Testis (tissue), 2 donors: ENCODE measurements at regions not wholly inside any gene's neighbourhood (a gene's known extent, or its start where the extent isn't known, plus 50 kb on each side); places are given as distances from the start of the nearest gene placed in this dataset.

ENCODE experiments used
- DNase-seq: peaks from one replicate; pipeline ENCODE4 v3.0.0-alpha.2; 2019
- H3K27ac ChIP-seq, 2 donors: fragments of 200-600 bp; sonication (generic); one replicate each; pipeline ENCODE4 v1.5.1; 2019
- H3K27me3 ChIP-seq: fragments of 200-600 bp; sonication (generic); one replicate; pipeline ENCODE4 v1.5.1; 2019
- H3K36me3 ChIP-seq: fragments of 200-600 bp; sonication (generic); one replicate; pipeline ENCODE4 v1.5.1; 2017; ENCODE audit warnings: low read depth; ENCODE audit errors: missing control alignments
- H3K4me1 ChIP-seq: fragments of 200-600 bp; sonication (generic); one replicate; pipeline ENCODE4 v1.5.1; 2019
- H3K4me3 ChIP-seq, 2 donors: fragments of 200-600 bp; sonication (generic); one replicate each; pipeline ENCODE4 v1.5.1; 2017 to 2019
- H3K9me3 ChIP-seq: fragments of 200-600 bp; sonication (generic); one replicate; pipeline ENCODE4 v1.5.1; 2017
- CTCF ChIP-seq, 3 experiments: fragments of 450-650 bp in 2 of 3; fragments of 200-600 bp in 1 of 3; sonication (generic) in 1 of 3; IDR thresholded peaks; one replicate each; pipeline ENCODE4 v1.5.1; 2016 to 2019; ENCODE audit warnings: antibody characterized with exemption in 3 of 3, mild to moderate bottlenecking in 2 of 3, moderate library complexity in 1 of 3
- POLR2A ChIP-seq: fragments of 450-650 bp; IDR thresholded peaks from one replicate; pipeline ENCODE4 v1.6.1; 2017; ENCODE audit warnings: antibody characterized with exemption, mild to moderate bottlenecking, moderate library complexity
- WGBS, 2 donors: methylation state at CpG; one replicate each; pipeline ENCODE4 v1.1.5; 2018; 5-methylcytosine and 5-hydroxymethylcytosine counted together
- intact Hi-C: fragments of 100-400 bp; cut with DNase I; formaldehyde crosslinking; loops from one replicate; pipeline ENCODE4 v1.15.1; 2023; ENCODE audit warnings: low total_unique reads

- Histone ChIP-seq H3K27me3 (no peaks in the 10 kb centered on the region), H3K27ac (no peak overlapping the region), H3K36me3 (no peaks in the 10 kb centered on the region), H3K9me3 (no peaks in the 10 kb centered on the region), H3K4me3 (no peak overlapping the region), H3K4me1 (no peaks in the 10 kb centered on the region)
- TF ChIP-seq POLR2A (no peak), CTCF (IDR thresholded peaks at IDR 0.05) (no peak)
- 80 to 84% methylated on average over 2 of the region's 2 CpGs for WGBS, 2 donors
- intact Hi-C loops: no loop called here
- DNase-seq: no peak
Observed at GRCh38 chr7:68107968-68108367, 1111.3 kb downstream of the TYW1 start.

- Histone ChIP-seq H3K27me3 (no peaks in the 10 kb centered on the region), H3K9me3 (no peaks in the 10 kb centered on the region), H3K4me3 (no peak overlapping the region), H3K27ac (no peak overlapping the region), H3K4me1 (no peaks in the 10 kb centered on the region), H3K36me3 (no peaks in the 10 kb centered on the region)
- no peak for TF ChIP-seq CTCF (IDR thresholded peaks at IDR 0.05)
- TF ChIP-seq POLR2A: no peak
- DNase-seq: no peak
- intact Hi-C loops: no loop called here
- 85 to 88% methylated on average over 6 of the region's 6 CpGs for WGBS, 2 donors
Observed at GRCh38 chr7:68109299-68109698, 1112.7 kb downstream of the TYW1 start.

GRCh38 chr7:68119411-68119810 lies 1122.8 kb downstream of the TYW1 start:
- H3K36me3 ChIP-seq: no peaks in the 10 kb centered on the region
- no peaks in the 10 kb centered on the region for H3K4me1 ChIP-seq
- WGBS, 2 donors: 90 to 92% methylated on average over 5 of the region's 5 CpGs
- DNase-seq: no peak
- no peaks in the 10 kb centered on the region for H3K27me3 ChIP-seq
- no peak overlapping the region for H3K4me3 ChIP-seq
- intact Hi-C loops: no loop called here
- TF ChIP-seq CTCF (IDR thresholded peaks at IDR 0.05): no peak
- TF ChIP-seq POLR2A: no peak
- no peaks in the 10 kb centered on the region for H3K9me3 ChIP-seq
- no peak overlapping the region for H3K27ac ChIP-seq

GRCh38 chr7:68121056-68121455 lies 1124.4 kb downstream of the TYW1 start:
- H3K27me3 ChIP-seq: no peaks in the 10 kb centered on the region
- H3K9me3 ChIP-seq: no peaks in the 10 kb centered on the region
- H3K27ac ChIP-seq: no peak overlapping the region
- intact Hi-C loops: no loop called here
- H3K36me3 ChIP-seq: no peaks in the 10 kb centered on the region
- H3K4me1 ChIP-seq: no peaks in the 10 kb centered on the region
- DNase-seq: no peak
- H3K4me3 ChIP-seq: no peak overlapping the region
- no peak for TF ChIP-seq CTCF (IDR thresholded peaks at IDR 0.05)
- TF ChIP-seq POLR2A: no peak

GRCh38 chr7:68121655-68122054 lies 1125.0 kb downstream of the TYW1 start:
- Histone ChIP-seq H3K27ac (no peak overlapping the region), H3K4me3 (no peak overlapping the region), H3K4me1 (no peaks in the 10 kb centered on the region), H3K36me3 (no peaks in the 10 kb centered on the region), H3K9me3 (no peaks in the 10 kb centered on the region), H3K27me3 (no peaks in the 10 kb centered on the region)
- DNase-seq: no peak
- WGBS, 2 donors: 64 to 70% methylated on average over 9 of the region's 9 CpGs
- no peak for TF ChIP-seq POLR2A
- TF ChIP-seq CTCF (IDR thresholded peaks at IDR 0.05): no peak
- intact Hi-C loops: no loop called here
